ENCODE measurements at regions not wholly inside any gene's neighbourhood (a gene's known extent, or its start where the extent isn't known, plus 50 kb on each side); places are given as distances from the start of the nearest gene placed in this dataset.

DNA sequence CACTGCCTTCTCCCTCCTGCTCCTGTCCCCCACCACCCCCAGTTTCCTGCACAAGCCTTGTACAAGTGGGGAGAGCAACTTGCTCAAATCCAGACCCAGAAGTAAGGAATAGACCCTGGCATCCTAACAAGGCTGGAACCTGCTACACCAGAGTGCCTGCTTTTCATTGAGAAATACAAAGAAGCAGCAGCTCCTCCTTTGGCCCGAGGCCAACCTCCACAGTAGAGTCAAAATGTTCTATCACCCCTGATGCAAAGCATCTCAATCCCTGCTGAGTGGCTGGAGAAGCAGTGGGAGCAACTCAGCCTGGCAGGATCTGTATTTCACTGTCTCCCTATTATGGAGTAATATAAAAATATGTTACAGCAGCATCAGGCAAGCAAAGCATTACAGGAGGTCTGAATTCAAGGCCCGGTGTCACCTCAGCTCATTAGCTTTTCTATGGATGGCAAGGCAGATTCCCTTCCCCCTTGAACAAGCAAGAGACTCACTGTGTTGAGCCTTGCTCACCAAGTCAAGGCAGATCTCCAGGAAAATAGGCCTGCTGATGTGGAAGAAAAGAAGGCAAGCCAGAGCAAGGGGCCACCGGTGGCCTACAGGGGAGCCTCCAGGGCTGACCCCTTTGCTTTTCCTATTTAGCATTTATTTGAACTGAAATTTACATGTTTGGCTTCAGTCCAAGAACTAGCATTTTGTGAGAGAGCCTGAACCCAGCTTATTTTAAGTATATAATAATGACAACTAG is 186.3 kb upstream of the EGLN3 start:
- Histone ChIP-seq H3K27ac (no peak overlapping the region), H3K36me3 (no peaks in the 10 kb centered on the region), H3K27me3 (no peaks in the 10 kb centered on the region), H3K9me3 (no peaks in the 10 kb centered on the region), H3K4me1 (peaks cover 0 to 3% (median 0%) of the 10 kb centered on the region in 3 donors), H3K4me3 (no peak overlapping the region)
- TF ChIP-seq, protein P1, sequence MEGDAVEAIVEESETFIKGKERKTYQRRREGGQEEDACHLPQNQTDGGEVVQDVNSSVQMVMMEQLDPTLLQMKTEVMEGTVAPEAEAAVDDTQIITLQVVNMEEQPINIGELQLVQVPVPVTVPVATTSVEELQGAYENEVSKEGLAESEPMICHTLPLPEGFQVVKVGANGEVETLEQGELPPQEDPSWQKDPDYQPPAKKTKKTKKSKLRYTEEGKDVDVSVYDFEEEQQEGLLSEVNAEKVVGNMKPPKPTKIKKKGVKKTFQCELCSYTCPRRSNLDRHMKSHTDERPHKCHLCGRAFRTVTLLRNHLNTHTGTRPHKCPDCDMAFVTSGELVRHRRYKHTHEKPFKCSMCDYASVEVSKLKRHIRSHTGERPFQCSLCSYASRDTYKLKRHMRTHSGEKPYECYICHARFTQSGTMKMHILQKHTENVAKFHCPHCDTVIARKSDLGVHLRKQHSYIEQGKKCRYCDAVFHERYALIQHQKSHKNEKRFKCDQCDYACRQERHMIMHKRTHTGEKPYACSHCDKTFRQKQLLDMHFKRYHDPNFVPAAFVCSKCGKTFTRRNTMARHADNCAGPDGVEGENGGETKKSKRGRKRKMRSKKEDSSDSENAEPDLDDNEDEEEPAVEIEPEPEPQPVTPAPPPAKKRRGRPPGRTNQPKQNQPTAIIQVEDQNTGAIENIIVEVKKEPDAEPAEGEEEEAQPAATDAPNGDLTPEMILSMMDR (IDR thresholded peaks at IDR 0.05) = no peak
- ATAC-seq = no peak
- intact Hi-C loops (cut with DNase I) = no loop called here
- no peak for FAIRE-seq
- DNase-seq = no peak
- WGBS, 2 donors = 62 to 67% methylated on average over 3 of the region's 3 CpGs

DNA sequence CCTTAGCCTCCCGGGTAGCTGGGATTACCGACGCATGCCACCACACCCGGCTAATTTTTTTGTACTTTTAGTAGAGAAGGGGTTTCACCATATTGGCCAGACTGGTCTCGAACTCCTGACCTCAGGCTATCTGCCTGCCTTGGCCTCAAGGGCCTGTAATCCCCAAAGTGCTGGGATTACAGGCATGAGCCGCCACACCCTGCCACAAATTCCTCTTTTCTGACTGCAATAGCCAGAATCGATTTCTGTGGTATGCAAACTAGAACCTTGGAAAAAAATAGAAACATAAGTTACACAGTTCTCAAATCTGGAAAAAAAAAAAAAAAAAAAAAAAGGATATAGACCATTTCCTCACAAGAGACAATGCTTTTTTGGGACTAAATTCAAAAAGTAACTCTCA is 184.6 kb upstream of the EGLN3 start:
- Histone ChIP-seq H3K4me3 (no peak overlapping the region), H3K9me3 (no peaks in the 10 kb centered on the region), H3K4me1 (peaks cover 0 to 3% (median 0%) of the 10 kb centered on the region in 3 donors), H3K36me3 (no peaks in the 10 kb centered on the region), H3K27me3 (no peaks in the 10 kb centered on the region), H3K27ac (no peak overlapping the region)
- intact Hi-C loops (cut with DNase I) = no loop called here
- 79 to 88% methylated on average over 7 of the region's 7 CpGs for WGBS, 2 donors
- ATAC-seq (no peak), FAIRE-seq (no peak), DNase-seq (no peak)
- TF ChIP-seq, protein P1 (IDR thresholded peaks at IDR 0.05) = no peak

DNA sequence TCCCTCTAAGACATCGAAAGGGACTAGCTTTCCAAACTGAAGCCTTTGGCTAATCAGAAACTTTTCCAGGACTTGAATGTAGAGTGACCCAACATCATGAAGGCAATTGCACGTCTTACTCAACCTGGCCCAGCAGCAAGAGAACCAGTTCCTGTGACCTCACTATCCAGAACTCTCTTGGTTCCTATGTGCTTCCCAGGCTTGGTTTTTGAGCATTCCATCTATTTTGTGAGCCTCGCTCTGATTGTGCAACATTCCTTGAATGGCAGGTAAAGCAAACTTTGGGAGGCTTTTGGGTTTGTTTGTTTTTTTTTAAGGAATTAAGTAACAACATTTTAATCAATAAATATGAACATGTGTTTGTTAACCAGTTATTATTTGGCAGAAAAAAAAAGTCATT is 183.6 kb upstream of the EGLN3 start:
- WGBS, 2 donors = 75 to 89% methylated on average over 3 of the region's 3 CpGs
- FAIRE-seq = no peak
- intact Hi-C loops (cut with DNase I) = no loop called here
- Histone ChIP-seq H3K27ac (no peak overlapping the region), H3K27me3 (no peaks in the 10 kb centered on the region), H3K9me3 (no peaks in the 10 kb centered on the region), H3K4me3 (no peak overlapping the region), H3K4me1 (peaks cover 0 to under 1% (median 0%) of the 10 kb centered on the region in 3 donors), H3K36me3 (no peaks in the 10 kb centered on the region)
- TF ChIP-seq, protein P1 (IDR thresholded peaks at IDR 0.05) = no peak
- ATAC-seq = no peak
- DNase-seq = no peak

DNA sequence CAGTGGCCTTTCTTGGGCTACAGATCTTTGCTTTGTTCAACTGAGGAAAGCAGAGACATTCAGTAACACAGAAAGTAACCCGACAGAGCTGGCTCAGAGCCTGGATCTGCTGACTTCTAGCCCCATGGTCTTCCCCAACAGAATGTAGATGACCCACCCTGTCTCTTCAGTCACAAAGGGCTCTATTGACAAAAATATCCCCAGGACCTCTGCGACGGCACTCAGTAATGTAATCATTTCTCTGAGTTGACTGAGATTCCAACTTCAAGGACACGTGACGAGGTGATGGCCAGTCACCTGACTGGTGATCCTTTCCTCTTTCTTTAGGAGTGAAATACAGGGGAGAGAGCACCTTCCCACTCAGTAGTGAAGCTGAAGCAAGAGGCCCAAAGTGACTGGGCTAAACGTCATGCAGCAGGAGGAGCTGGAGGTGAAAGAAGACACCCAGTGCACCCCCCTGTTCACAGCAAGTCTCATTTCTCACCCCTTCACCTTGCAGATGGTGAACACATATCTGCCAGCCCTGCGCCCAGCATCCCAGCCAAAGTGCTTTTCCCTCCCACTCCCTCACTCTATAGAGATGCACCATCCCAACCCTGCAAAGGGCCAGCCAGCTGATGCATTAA is 179.2 kb upstream of the EGLN3 start:
- Histone ChIP-seq H3K9me3 (no peaks in the 10 kb centered on the region), H3K36me3 (no peaks in the 10 kb centered on the region), H3K27me3 (no peaks in the 10 kb centered on the region), H3K4me3 (no peak overlapping the region), H3K27ac (no peak overlapping the region), H3K4me1 (no peaks in the 10 kb centered on the region)
- WGBS, 2 donors = 75 to 78% methylated on average over 7 of the region's 7 CpGs
- intact Hi-C loops (cut with DNase I) = no loop called here
- ATAC-seq (no peak), FAIRE-seq (no peak), DNase-seq (no peak)
- TF ChIP-seq, protein P1 (IDR thresholded peaks at IDR 0.05) = no peak

DNA sequence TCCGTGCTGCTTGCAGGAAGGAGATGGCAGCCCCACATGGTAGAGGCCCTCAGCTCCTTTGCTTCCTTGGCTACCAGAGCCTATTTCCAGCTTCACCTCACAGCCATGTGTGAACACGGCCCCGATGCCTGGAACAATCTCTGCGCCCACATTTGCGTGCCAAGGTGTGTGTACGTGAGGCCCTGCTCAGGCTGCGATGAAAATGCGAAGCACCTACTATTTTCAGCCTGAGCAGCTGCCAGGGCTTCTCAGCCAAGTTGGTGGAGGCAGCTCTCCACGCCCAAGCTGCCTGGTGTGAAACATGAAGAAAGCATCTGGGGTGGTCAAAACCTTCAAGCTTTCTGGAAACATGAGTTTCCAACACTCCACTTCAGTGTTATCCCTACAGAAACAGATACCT is 177.8 kb upstream of the EGLN3 start:
- WGBS, 2 donors = 90 to 96% methylated on average over 9 of the region's 9 CpGs
- no peak for FAIRE-seq
- no peak overlapping the region for H3K27ac ChIP-seq
- no peaks in the 10 kb centered on the region for H3K9me3 ChIP-seq
- H3K27me3 ChIP-seq = no peaks in the 10 kb centered on the region
- no peak overlapping the region for H3K4me3 ChIP-seq
- TF ChIP-seq, protein P1 (IDR thresholded peaks at IDR 0.05) = no peak
- intact Hi-C loops (cut with DNase I) = no loop called here
- H3K36me3 ChIP-seq = no peaks in the 10 kb centered on the region
- no peaks in the 10 kb centered on the region for H3K4me1 ChIP-seq
- no peak for ATAC-seq
- no peak for DNase-seq

All from pancreas (tissue), 10 donors.